Nephron progenitor cell (in vitro differentiated cells): ENCODE measurements at regions not wholly inside any gene's neighbourhood (a gene's known extent, or its start where the extent isn't known, plus 50 kb on each side); places are given as distances from the start of the nearest gene placed in this dataset.

Experiments
- DNase-seq: peaks from one replicate; pipeline ENCODE4 v3.0.0; 2021
- H3K27ac Mint-ChIP-seq: 2 replicates; pipeline ENCODE4 v1.8.0; 2021; ENCODE audit warnings: mild to moderate bottlenecking, moderate library complexity, mixed read lengths
- H3K27me3 Mint-ChIP-seq: 2 replicates; pipeline ENCODE4 v1.8.0; 2021; ENCODE audit warnings: mild to moderate bottlenecking, low read depth, mixed read lengths; ENCODE audit not compliant: poor library complexity
- H3K36me3 Mint-ChIP-seq: 2 replicates; pipeline ENCODE4 v1.8.0; 2021; ENCODE audit warnings: low read depth, mixed read lengths
- H3K4me1 Mint-ChIP-seq: 2 replicates; pipeline ENCODE4 v1.8.0; 2021; ENCODE audit warnings: mixed read lengths
- H3K4me3 Mint-ChIP-seq: 2 replicates; pipeline ENCODE4 v1.8.0; 2021; ENCODE audit warnings: mild to moderate bottlenecking, moderate library complexity, mixed read lengths
- H3K9me3 Mint-ChIP-seq: 2 replicates; pipeline ENCODE4 v1.8.0; 2021; ENCODE audit warnings: mild to moderate bottlenecking, moderate library complexity, mixed read lengths
- TF ChIP-seq, protein P1 (sequence below): fragments of 200-600 bp; sonication (generic); IDR thresholded peaks from 2 replicates; pipeline ENCODE4 v1.5.0; 2021; ENCODE audit warnings: antibody characterized with exemption

DNA sequence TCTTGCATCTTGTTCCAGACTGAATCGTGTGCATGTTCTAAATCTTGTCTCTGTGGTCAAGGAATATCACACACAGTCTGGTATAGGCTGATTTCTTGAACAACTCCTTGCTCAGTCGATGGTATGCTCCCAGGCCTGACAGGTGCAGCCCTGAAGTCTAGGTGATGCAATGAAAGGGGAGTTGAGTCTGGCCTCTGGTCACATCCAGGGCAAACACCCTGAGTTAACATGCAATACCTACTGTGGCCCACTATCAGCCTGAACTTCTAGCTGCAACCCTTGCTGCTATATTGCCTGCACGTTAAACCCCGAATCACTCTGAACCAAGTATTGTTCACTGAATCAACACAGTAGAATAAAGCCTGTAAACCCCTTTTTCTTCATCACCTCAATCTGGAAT, 303.4 kb downstream of the USP25 start:
- Mint-ChIP-seq H3K4me3 (no peak overlapping the region), H3K36me3 (no peaks in the 10 kb centered on the region)
- TF ChIP-seq, protein P1, sequence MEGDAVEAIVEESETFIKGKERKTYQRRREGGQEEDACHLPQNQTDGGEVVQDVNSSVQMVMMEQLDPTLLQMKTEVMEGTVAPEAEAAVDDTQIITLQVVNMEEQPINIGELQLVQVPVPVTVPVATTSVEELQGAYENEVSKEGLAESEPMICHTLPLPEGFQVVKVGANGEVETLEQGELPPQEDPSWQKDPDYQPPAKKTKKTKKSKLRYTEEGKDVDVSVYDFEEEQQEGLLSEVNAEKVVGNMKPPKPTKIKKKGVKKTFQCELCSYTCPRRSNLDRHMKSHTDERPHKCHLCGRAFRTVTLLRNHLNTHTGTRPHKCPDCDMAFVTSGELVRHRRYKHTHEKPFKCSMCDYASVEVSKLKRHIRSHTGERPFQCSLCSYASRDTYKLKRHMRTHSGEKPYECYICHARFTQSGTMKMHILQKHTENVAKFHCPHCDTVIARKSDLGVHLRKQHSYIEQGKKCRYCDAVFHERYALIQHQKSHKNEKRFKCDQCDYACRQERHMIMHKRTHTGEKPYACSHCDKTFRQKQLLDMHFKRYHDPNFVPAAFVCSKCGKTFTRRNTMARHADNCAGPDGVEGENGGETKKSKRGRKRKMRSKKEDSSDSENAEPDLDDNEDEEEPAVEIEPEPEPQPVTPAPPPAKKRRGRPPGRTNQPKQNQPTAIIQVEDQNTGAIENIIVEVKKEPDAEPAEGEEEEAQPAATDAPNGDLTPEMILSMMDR: no peak

DNA sequence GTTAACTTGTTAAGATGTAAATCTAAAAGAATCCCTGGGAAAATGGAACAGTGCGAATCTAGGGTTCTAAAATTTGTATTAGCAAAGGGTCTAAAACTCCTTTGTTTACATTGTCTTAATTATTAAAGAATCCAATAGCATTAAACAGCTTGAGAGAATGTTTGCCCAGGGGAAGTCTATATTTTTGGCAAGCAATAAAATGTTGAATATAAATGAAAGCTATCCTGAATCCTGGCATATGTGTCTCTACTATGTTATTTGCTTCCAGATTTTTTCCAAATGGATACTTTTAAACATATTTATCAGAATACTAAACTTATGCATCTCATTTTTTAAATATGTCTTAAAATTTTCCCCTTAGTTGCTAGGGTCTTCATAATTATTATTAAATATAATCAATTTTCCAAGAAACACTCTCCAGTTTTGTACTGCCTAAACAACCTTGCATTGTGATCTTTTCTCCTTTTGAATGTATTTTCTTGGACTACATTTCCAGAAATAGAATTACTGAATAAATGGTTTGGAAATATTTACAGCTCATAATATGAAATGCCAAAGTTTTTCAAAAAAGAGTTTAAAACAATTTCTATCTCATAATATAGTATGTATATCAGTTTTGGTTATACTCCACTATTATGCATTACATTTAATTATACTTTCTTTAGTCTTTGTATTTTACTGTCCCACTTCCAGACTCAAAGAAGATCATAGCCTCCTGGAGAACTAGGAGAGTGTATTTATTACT, 304.8 kb downstream of the USP25 start:
- Mint-ChIP-seq H3K4me3 (no peak overlapping the region), H3K27ac (no peak overlapping the region), H3K9me3 (no peaks in the 10 kb centered on the region), H3K4me1 (peaks cover 4% of the 10 kb centered on the region), H3K27me3 (peaks cover 2% of the 10 kb centered on the region), H3K36me3 (no peaks in the 10 kb centered on the region)
- DNase-seq: no peak
- TF ChIP-seq, protein P1: no peak

More for the DNA sequence above, 303.4 kb downstream of the USP25 start:
- DNase-seq: no peak
- Mint-ChIP-seq H3K27ac (no peak overlapping the region), H3K9me3 (no peaks in the 10 kb centered on the region), H3K27me3 (peaks cover 2% of the 10 kb centered on the region), H3K4me1 (peaks cover 4% of the 10 kb centered on the region)

- DNase-seq: no peak
- TF ChIP-seq, protein P1: no peak
- peaks cover 4% of the 10 kb centered on the region for H3K9me3 Mint-ChIP-seq
- H3K4me3 Mint-ChIP-seq: no peak overlapping the region
- no peaks in the 10 kb centered on the region for H3K36me3 Mint-ChIP-seq
- peaks cover 2% of the 10 kb centered on the region for H3K27me3 Mint-ChIP-seq
- H3K4me1 Mint-ChIP-seq: peaks cover 4% of the 10 kb centered on the region
- no peak overlapping the region for H3K27ac Mint-ChIP-seq
These were observed 307.7 kb downstream of the USP25 start for GRCh38 chr21:16037421-16037955.

- H3K36me3 Mint-ChIP-seq: no peaks in the 10 kb centered on the region
- H3K27me3 Mint-ChIP-seq: peaks cover 4% of the 10 kb centered on the region
- H3K4me1 Mint-ChIP-seq: peaks cover 6% of the 10 kb centered on the region
- DNase-seq: no peak
- peaks cover 4% of the 10 kb centered on the region for H3K9me3 Mint-ChIP-seq
- no peak overlapping the region for H3K27ac Mint-ChIP-seq
- H3K4me3 Mint-ChIP-seq: no peak overlapping the region
- TF ChIP-seq, protein P1: no peak
These were observed 310.8 kb downstream of the USP25 start for GRCh38 chr21:16040601-16041000.

DNA sequence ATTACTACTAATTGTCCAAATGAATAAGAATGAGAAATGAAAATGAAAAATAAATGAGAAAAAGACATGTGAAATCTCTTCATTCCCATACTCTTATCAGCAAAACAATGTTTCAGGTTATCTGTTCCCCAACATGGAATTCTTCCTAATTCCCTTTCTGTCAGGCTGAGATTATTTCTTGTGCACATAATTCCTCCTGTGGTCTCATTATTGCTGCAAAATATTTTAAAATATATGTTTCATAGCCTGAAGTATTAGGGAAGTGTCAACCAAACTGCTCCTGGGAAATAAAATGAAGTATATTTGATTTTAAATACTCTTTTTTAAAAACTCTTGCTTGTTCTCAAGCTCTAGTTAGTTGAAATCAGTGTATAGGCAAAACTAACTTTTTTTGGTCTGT, 314.9 kb downstream of the USP25 start:
- TF ChIP-seq, protein P1: no peak

More for the DNA sequence above, 314.9 kb downstream of the USP25 start:
- H3K4me1 Mint-ChIP-seq: peaks cover 12% of the 10 kb centered on the region
- H3K9me3 Mint-ChIP-seq: peaks cover 12% of the 10 kb centered on the region
- H3K27ac Mint-ChIP-seq: no peak overlapping the region
- H3K4me3 Mint-ChIP-seq: no peak overlapping the region
- DNase-seq: no peak
- H3K27me3 Mint-ChIP-seq: peaks cover 4% of the 10 kb centered on the region
- H3K36me3 Mint-ChIP-seq: no peaks in the 10 kb centered on the region
